ENCODE measurements at regions not wholly inside any gene's neighbourhood (a gene's known extent, or its start where the extent isn't known, plus 50 kb on each side); places are given as distances from the start of the nearest gene placed in this dataset.

GRCh38 chr2:52501715-52502475, 1265.7 kb upstream of the CHAC2 start:
- no peak overlapping the region for H3K4me3 ChIP-seq (ENCODE audit: low read length)
- peaks cover 4% of the 10 kb centered on the region for H3K36me3 Mint-ChIP-seq (ENCODE audit: low read depth)
- H3K9me3 ChIP-seq (ENCODE audit: control insufficient read depth, low read length): peaks cover 15% of the 10 kb centered on the region
- no peak for TF ChIP-seq CTCF (conservative IDR thresholded peaks at IDR 0.05)
- no peak overlapping the region for H3K4me3 Mint-ChIP-seq
- no peak overlapping the region for H3K9ac ChIP-seq (ENCODE audit: extremely low read depth, low read length, poor library complexity, severe bottlenecking)
- no peak overlapping the region for H3K27ac ChIP-seq (ENCODE audit: low read depth, low read length)
- H3K4me1 ChIP-seq (ENCODE audit: control insufficient read depth, insufficient read depth, low read length): no peaks in the 10 kb centered on the region
- H3K27me3 Mint-ChIP-seq (ENCODE audit: insufficient read depth): no peaks in the 10 kb centered on the region
- WGBS, 2 experiments (ENCODE audit: insufficient coverage in 1 of 2, insufficient read length in 1 of 2): 88 to 91% methylated on average over 2 of the region's 2 CpGs
- H3K27me3 ChIP-seq (ENCODE audit: control insufficient read depth, insufficient read depth, low read length, poor library complexity, severe bottlenecking): no peaks in the 10 kb centered on the region
- H3K27ac Mint-ChIP-seq: peak overlapping the region; percentile 44
- no peaks in the 10 kb centered on the region for H3K36me3 ChIP-seq (ENCODE audit: control insufficient read depth, insufficient read depth, low read length)
- peaks cover 13% of the 10 kb centered on the region for H3K9me3 Mint-ChIP-seq
- no peaks in the 10 kb centered on the region for H3K4me1 Mint-ChIP-seq
- DNase-seq: no peak

DNA sequence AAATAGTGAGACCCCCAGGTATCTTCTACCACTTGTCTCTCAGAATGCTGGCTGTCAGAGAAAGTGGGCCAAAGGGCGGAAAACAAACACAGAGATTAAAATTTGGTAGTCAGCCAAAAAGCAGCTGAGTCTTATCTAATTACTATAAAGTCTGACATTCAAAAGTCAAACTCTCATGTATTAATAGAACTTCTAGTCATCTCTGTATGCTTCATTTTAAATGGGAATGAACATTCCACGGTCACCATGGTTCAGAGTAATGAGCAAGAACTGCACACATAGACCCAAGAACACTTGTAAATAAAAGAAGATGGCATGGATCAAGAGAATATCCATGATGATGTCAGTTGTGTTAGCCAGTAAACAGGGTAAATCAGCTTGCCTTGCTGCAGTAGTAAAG, 1267.0 kb upstream of the CHAC2 start:
- WGBS, 2 experiments (ENCODE audit: insufficient coverage in 1 of 2, insufficient read length in 1 of 2): 90% methylated on average over 2 of the region's 2 CpGs; no CpG with 5 or more reads in 1 of the 2 experiments
- Histone ChIP-seq H3K36me3 (ENCODE audit: control insufficient read depth, insufficient read depth, low read length) (no peaks in the 10 kb centered on the region), H3K4me3 (ENCODE audit: low read length) (no peak overlapping the region), H3K9ac (ENCODE audit: extremely low read depth, low read length, poor library complexity, severe bottlenecking) (no peak overlapping the region), H3K9me3 (ENCODE audit: control insufficient read depth, low read length) (peaks cover 15% of the 10 kb centered on the region), H3K4me1 (ENCODE audit: control insufficient read depth, insufficient read depth, low read length) (no peaks in the 10 kb centered on the region), H3K27ac (ENCODE audit: low read depth, low read length) (no peak overlapping the region), H3K27me3 (ENCODE audit: control insufficient read depth, insufficient read depth, low read length, poor library complexity, severe bottlenecking) (no peaks in the 10 kb centered on the region)
- no peaks in the 10 kb centered on the region for H3K4me1 Mint-ChIP-seq
- peaks cover 4% of the 10 kb centered on the region for H3K36me3 Mint-ChIP-seq (ENCODE audit: low read depth)
- no peak overlapping the region for H3K4me3 Mint-ChIP-seq
- no peak for TF ChIP-seq CTCF (conservative IDR thresholded peaks at IDR 0.05)
- DNase-seq: no peak
- no peak overlapping the region for H3K27ac Mint-ChIP-seq
- no peaks in the 10 kb centered on the region for H3K27me3 Mint-ChIP-seq (ENCODE audit: insufficient read depth)
- peaks cover 13% of the 10 kb centered on the region for H3K9me3 Mint-ChIP-seq

- H3K27me3 ChIP-seq (ENCODE audit: control insufficient read depth, insufficient read depth, low read length, poor library complexity, severe bottlenecking): no peaks in the 10 kb centered on the region
- 89 to 100% methylated on average over 2 to 3 of the region's 3 CpGs for WGBS, 2 experiments (ENCODE audit: insufficient coverage in 1 of 2, insufficient read length in 1 of 2)
- no peak overlapping the region for H3K4me3 ChIP-seq (ENCODE audit: low read length)
- no peaks in the 10 kb centered on the region for H3K4me1 ChIP-seq (ENCODE audit: control insufficient read depth, insufficient read depth, low read length)
- H3K4me1 Mint-ChIP-seq: no peaks in the 10 kb centered on the region
- H3K27me3 Mint-ChIP-seq (ENCODE audit: insufficient read depth): no peaks in the 10 kb centered on the region
- TF ChIP-seq CTCF (conservative IDR thresholded peaks at IDR 0.05): no peak
- no peak overlapping the region for H3K27ac Mint-ChIP-seq
- DNase-seq: no peak
- peaks cover 15% of the 10 kb centered on the region for H3K9me3 ChIP-seq (ENCODE audit: control insufficient read depth, low read length)
- peaks cover 13% of the 10 kb centered on the region for H3K9me3 Mint-ChIP-seq
- H3K9ac ChIP-seq (ENCODE audit: extremely low read depth, low read length, poor library complexity, severe bottlenecking): no peak overlapping the region
- H3K36me3 ChIP-seq (ENCODE audit: control insufficient read depth, insufficient read depth, low read length): no peaks in the 10 kb centered on the region
- no peak overlapping the region for H3K4me3 Mint-ChIP-seq
- H3K36me3 Mint-ChIP-seq (ENCODE audit: low read depth): peaks cover 4% of the 10 kb centered on the region
- H3K27ac ChIP-seq (ENCODE audit: low read depth, low read length): no peak overlapping the region
Measured at GRCh38 chr2:52498077-52498750, 1269.4 kb upstream of the CHAC2 start.
